MCF 10A (cell line): ENCODE measurements at regions not wholly inside any gene's neighbourhood (a gene's known extent, or its start where the extent isn't known, plus 50 kb on each side); places are given as distances from the start of the nearest gene placed in this dataset.

Experiments used
- BruUV-seq: library from RNA; stranded (reverse); fragments of 400-500 nt; replicated peaks from 2 replicates; lab custom pipeline; 2021; lab: Mats Ljungman, UMichigan
- CTCF ChIA-PET: fragments of 300-600 bp; sonication (Branson Sonifier 250); formaldehyde crosslinking; extraction: SDS; loops from one replicate; lab custom pipeline; 2021; ENCODE audit warnings: antibody characterized with exemption, inconsistent platforms; lab: Yijun Ruan, JAX
- POLR2A ChIA-PET: fragments of 300-600, 350-650 bp; sonication (Branson Sonifier 250); formaldehyde crosslinking; extraction: SDS; loops from one replicate; lab custom pipeline; 2020; ENCODE audit warnings: antibody characterized with exemption, inconsistent platforms; lab: Yijun Ruan, JAX
- DNase-seq: peaks from one replicate; pipeline ENCODE4 v3.0.0-alpha.2; 2018; ENCODE audit not compliant: unreplicated experiment
- H3K27ac Mint-ChIP-seq: one replicate; pipeline ENCODE4 v1.8.0; 2022; ENCODE audit warnings: mild to moderate bottlenecking, low read depth, mixed read lengths; ENCODE audit not compliant: unreplicated experiment
- H3K27me3 Mint-ChIP-seq: one replicate; pipeline ENCODE4 v1.8.0; 2022; ENCODE audit warnings: mixed read lengths; ENCODE audit not compliant: insufficient read depth, unreplicated experiment
- H3K36me3 Mint-ChIP-seq: one replicate; pipeline ENCODE4 v1.8.0; 2022; ENCODE audit warnings: mild to moderate bottlenecking, moderate library complexity, mixed read lengths; ENCODE audit not compliant: insufficient read depth, unreplicated experiment
- H3K4me1 Mint-ChIP-seq: one replicate; pipeline ENCODE4 v1.8.0; 2022; ENCODE audit warnings: mixed read lengths; ENCODE audit not compliant: insufficient read depth, unreplicated experiment
- H3K4me3 Mint-ChIP-seq: one replicate; pipeline ENCODE4 v1.8.0; 2022; ENCODE audit warnings: mild to moderate bottlenecking, moderate library complexity, mixed read lengths; ENCODE audit not compliant: unreplicated experiment
- H3K9me3 Mint-ChIP-seq: one replicate; pipeline ENCODE4 v1.8.0; 2022; ENCODE audit warnings: mixed read lengths; ENCODE audit not compliant: unreplicated experiment
- CTCF ChIP-seq: fragments of 200-600 bp; IDR thresholded peaks from one replicate; pipeline ENCODE4 v1.8.0; 2022; ENCODE audit warnings: antibody characterized with exemption, mild to moderate bottlenecking; ENCODE audit not compliant: unreplicated experiment
- intact Hi-C: fragments of 100-400 bp; cut with micrococcal nuclease; formaldehyde crosslinking; loops from 2 replicates; pipeline ENCODE4 v1.14.1; 2022

- no TSS peak for BruUV-seq
- intact Hi-C loops = no loop called here
- Mint-ChIP-seq H3K9me3 (peaks cover 38% of the 10 kb centered on the region), H3K4me3 (no peak overlapping the region), H3K36me3 (no peaks in the 10 kb centered on the region), H3K27me3 (no peaks in the 10 kb centered on the region), H3K27ac (no peak overlapping the region), H3K4me1 (no peaks in the 10 kb centered on the region)
- ChIA-PET POLR2A (no interaction called here), CTCF (no interaction called here)
- no peak for TF ChIP-seq CTCF
- no peak for DNase-seq
Measured at GRCh38 chr7:71077743-71078476, 54.0 kb upstream of the GALNT17 start.
